Esophagus muscularis mucosa (tissue), 4 donors: ENCODE measurements at regions not wholly inside any gene's neighbourhood (a gene's known extent, or its start where the extent isn't known, plus 50 kb on each side); places are given as distances from the start of the nearest gene placed in this dataset.

Experiments
- DNase-seq: peaks from one replicate; pipeline ENCODE4 v3.0.0-alpha.2; 2017; ENCODE audit errors: extremely low spot score
- H3K27ac ChIP-seq, 4 donors: fragments of 200-600 bp; sonication (generic); replicated peaks in 1 of 4; 1 replicate in 3 of 4; 2 replicates in 1 of 4; pipeline ENCODE4 v1.5.1; 2016 to 2019; ENCODE audit warnings: mild to moderate bottlenecking in 1 of 4
- H3K27me3 ChIP-seq, 4 donors: fragments of 200-600 bp; sonication (generic); one replicate each; pipeline versions ENCODE4 v1.5.1 to v1.6.0; 2016 to 2019
- H3K36me3 ChIP-seq, 4 donors: fragments of 200-600 bp; sonication (generic); one replicate each; pipeline ENCODE4 v1.5.1; 2016 to 2019
- H3K4me1 ChIP-seq, 4 donors: fragments of 200-600 bp; sonication (generic); one replicate each; pipeline ENCODE4 v1.5.1; 2016 to 2019
- H3K4me3 ChIP-seq, 4 donors: fragments of 200-600 bp; sonication (generic); 1 replicate in 2 of 4; 2 replicates in 2 of 4; pipeline ENCODE4 v1.5.1; 2016 to 2019; ENCODE audit warnings: mild to moderate bottlenecking in 4 of 4, moderate library complexity in 1 of 4
- H3K9me3 ChIP-seq, 4 donors: fragments of 200-600 bp; sonication (generic); 1 replicate in 3 of 4; 2 replicates in 1 of 4; pipeline ENCODE4 v1.5.1; 2016 to 2019
- CTCF ChIP-seq, 3 experiments: fragments of 200-600 bp in 2 of 3; fragments of 450-650 bp in 1 of 3; sonication (generic) in 2 of 3; IDR thresholded peaks; one replicate each; pipeline ENCODE4 v1.5.1; 2017 to 2019; ENCODE audit warnings: antibody characterized with exemption in 3 of 3, mild to moderate bottlenecking in 2 of 3, moderate library complexity in 1 of 3
- EP300 ChIP-seq: sonication (generic); formaldehyde crosslinking; IDR thresholded peaks from one replicate; pipeline ENCODE4 v1.6.1; 2017; ENCODE audit warnings: antibody characterized with exemption
- POLR2A ChIP-seq: fragments of 450-650 bp; IDR thresholded peaks from one replicate; pipeline ENCODE4 v1.6.1; 2017; ENCODE audit warnings: antibody characterized with exemption, moderate library complexity, mild to moderate bottlenecking, low read depth
- POLR2AphosphoS5 ChIP-seq, 2 donors: sonication (generic); formaldehyde crosslinking; IDR thresholded peaks; one replicate each; pipeline ENCODE4 v1.6.1; 2017; ENCODE audit warnings: antibody characterized with exemption in 2 of 2
- WGBS: methylation state at CpG from one replicate; pipeline ENCODE4 v1.1.5; 2018; 5-methylcytosine and 5-hydroxymethylcytosine counted together
- intact Hi-C: fragments of 100-400 bp; cut with DNase I; formaldehyde crosslinking; loops from one replicate; pipeline ENCODE4 v1.15.1; 2023

DNA sequence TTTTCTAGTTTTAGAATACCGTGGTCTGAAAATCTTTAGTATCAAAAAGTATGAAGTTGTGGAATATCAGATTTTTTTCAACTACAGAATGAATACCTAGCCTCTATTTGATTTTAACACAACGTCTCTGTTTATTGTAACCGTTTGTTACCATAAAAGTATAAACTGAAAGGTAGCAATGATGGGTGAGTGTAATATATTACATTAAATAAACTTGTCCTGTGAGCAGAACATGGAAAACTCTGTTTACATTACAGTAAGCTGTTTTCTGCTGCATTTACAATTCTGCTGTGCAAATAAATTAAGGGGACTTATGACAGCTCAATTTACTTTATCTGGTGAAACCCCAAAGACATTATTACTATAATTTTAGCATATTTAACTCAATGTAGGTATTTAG lies 62.5 kb downstream of the CHRM3 start:
- Histone ChIP-seq H3K36me3 (no peaks in the 10 kb centered on the region), H3K27ac (peak overlapping the region in 3 of 4 donors; percentile 25 to 34 (median 30)), H3K9me3 (no peaks in the 10 kb centered on the region), H3K4me3 (peak overlapping the region in 1 of 4 donors; percentile 11), H3K27me3 (no peaks in the 10 kb centered on the region), H3K4me1 (peaks cover 0 to 57% (median 38%) of the 10 kb centered on the region in 4 donors)
- WGBS: 53% methylated on average over 3 of the region's 3 CpGs
- intact Hi-C loops: no loop called here
- TF ChIP-seq EP300 (no peak), POLR2AphosphoS5 (IDR thresholded peaks at IDR 0.05) (no peak), POLR2A (no peak), CTCF (IDR thresholded peaks at IDR 0.05) (no peak)
- DNase-seq: no peak

DNA sequence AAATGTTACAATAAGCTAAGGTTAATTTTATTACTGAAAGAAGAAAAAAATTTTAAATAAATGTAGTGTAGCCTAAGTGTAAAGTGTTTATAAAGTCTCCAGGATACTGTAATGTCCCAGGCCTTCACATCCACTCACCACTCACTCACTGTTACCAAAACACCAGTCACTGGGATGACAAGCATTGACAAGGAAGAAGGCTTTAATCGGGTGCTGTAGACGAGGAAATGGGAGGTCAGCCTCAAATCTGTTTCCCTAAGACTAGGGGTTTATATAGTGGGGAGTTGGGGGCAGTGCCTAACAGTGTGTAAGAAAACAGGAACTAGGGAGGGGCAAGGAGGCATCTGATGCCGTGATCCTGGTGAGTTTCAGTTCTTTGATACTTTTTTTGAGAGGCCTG lies 69.4 kb downstream of the CHRM3 start:
- peaks cover 0 to 40% (median 14%) of the 10 kb centered on the region in 4 donors for H3K4me1 ChIP-seq
- intact Hi-C loops: no loop called here
- DNase-seq: no peak
- TF ChIP-seq POLR2AphosphoS5 (IDR thresholded peaks at IDR 0.05): no peak
- no peak for TF ChIP-seq POLR2A
- no peak for TF ChIP-seq EP300
- no peak for TF ChIP-seq CTCF (IDR thresholded peaks at IDR 0.05)
- no peaks in the 10 kb centered on the region for H3K27me3 ChIP-seq
- H3K4me3 ChIP-seq: no peak overlapping the region
- H3K27ac ChIP-seq: no peak overlapping the region
- H3K9me3 ChIP-seq: no peaks in the 10 kb centered on the region
- WGBS: 70% methylated on average over 3 of the region's 3 CpGs
- no peaks in the 10 kb centered on the region for H3K36me3 ChIP-seq

DNA sequence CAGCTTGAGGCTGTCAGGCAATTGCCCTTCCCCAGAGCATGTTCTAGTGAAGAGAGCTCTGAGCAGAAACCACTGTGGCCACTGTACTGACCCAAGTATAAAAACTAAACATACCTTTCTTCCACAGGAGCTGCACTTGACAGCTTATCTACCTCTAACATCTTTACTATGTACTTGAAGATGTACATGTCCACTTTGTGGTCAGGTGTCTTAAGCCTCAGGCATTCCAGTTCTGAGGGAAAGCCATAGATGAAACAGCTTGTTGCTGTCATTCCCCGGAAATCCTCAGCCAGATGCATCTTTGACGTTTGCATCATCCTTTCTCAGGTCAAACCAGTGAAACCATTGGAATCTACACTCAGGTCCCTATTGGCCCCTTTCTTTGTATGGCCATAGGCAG lies 70.4 kb downstream of the CHRM3 start:
- Histone ChIP-seq H3K27me3 (no peaks in the 10 kb centered on the region), H3K27ac (no peak overlapping the region), H3K36me3 (no peaks in the 10 kb centered on the region), H3K9me3 (no peaks in the 10 kb centered on the region), H3K4me1 (peaks cover 0 to 44% (median 14%) of the 10 kb centered on the region in 4 donors), H3K4me3 (no peak overlapping the region)
- WGBS: 85% methylated on average over 2 of the region's 2 CpGs
- intact Hi-C loops: no loop called here
- TF ChIP-seq POLR2A (no peak), POLR2AphosphoS5 (IDR thresholded peaks at IDR 0.05) (no peak), EP300 (no peak), CTCF (IDR thresholded peaks at IDR 0.05) (no peak)
- DNase-seq: no peak

DNA sequence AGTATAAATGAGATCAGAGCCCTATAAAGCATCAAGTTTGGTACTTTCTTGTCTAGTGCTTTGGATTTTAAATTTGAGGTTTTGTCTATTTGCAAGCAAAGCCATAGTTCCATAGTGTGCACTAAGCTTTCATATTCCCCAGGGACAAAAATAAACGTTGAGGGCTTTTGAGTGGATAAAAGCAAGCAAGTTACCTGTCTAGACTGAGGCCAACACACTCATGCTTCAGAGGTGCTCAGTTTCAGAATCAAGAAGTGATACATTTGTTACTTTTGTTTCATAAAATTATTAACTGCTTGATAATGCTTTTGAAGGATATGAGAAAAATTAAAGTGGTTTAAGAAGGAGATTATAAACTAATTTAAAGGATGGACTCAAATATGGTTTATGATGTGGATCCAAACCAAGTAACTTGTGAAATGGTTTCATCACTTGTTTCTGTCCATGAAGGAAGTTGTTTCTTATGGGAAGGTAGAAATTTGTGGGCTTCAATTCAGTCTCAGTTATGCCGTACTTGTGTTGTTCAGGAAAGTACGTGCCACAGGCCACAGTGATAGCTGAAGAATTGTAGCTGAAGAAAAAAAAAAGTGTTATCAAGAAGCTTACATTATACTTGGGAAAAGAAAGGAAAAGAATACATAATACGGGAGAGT lies 71.2 kb downstream of the CHRM3 start:
- no peak overlapping the region for H3K4me3 ChIP-seq
- no peaks in the 10 kb centered on the region for H3K36me3 ChIP-seq
- intact Hi-C loops: no loop called here
- no peak overlapping the region for H3K27ac ChIP-seq
- no peak for DNase-seq
- 58% methylated on average over 4 of the region's 4 CpGs for WGBS
- peaks cover 0 to 42% (median 11%) of the 10 kb centered on the region in 4 donors for H3K4me1 ChIP-seq
- no peaks in the 10 kb centered on the region for H3K27me3 ChIP-seq
- no peaks in the 10 kb centered on the region for H3K9me3 ChIP-seq
- no peak for TF ChIP-seq POLR2A
- no peak for TF ChIP-seq EP300
- no peak for TF ChIP-seq POLR2AphosphoS5 (IDR thresholded peaks at IDR 0.05)
- no peak for TF ChIP-seq CTCF (IDR thresholded peaks at IDR 0.05)

DNA sequence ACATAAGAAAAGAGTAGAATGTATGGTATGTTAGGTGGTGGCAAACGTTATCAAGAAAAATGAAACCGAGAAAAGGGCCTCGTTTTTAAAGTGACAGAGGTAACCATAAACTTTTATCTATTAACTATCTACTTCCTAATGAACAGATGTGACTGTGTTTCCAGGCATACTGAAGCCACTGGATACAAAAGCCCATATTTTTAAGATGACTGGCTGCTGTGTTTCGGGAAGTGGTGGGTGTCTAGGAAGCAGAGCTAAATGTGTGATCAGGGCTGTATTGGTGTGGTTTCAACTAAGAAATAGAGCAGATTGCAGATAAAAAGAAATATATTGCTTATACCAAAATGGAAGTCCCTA lies 71.8 kb downstream of the CHRM3 start:
- H3K27ac ChIP-seq: no peak overlapping the region
- intact Hi-C loops: no loop called here
- no peaks in the 10 kb centered on the region for H3K9me3 ChIP-seq
- no peak overlapping the region for H3K4me3 ChIP-seq
- peaks cover 0 to 43% (median 9%) of the 10 kb centered on the region in 4 donors for H3K4me1 ChIP-seq
- H3K36me3 ChIP-seq: no peaks in the 10 kb centered on the region
- no peaks in the 10 kb centered on the region for H3K27me3 ChIP-seq
- TF ChIP-seq POLR2AphosphoS5 (IDR thresholded peaks at IDR 0.05) (no peak), EP300 (no peak), POLR2A (no peak), CTCF (IDR thresholded peaks at IDR 0.05) (no peak)
- DNase-seq: no peak
- WGBS: 34% methylated on average over 4 of the region's 4 CpGs
